Stimulated activated CD8-positive, alpha-beta memory T cell treated with anti-CD3 and anti-CD28 coated beads, Interleukin-2, amount 100 ng/mL, for 48 hours (primary cell): ENCODE measurements at regions not wholly inside any gene's neighbourhood (a gene's known extent, or its start where the extent isn't known, plus 50 kb on each side); places are given as distances from the start of the nearest gene placed in this dataset.

Experiments used
- DNase-seq, 2 donors: peaks; one replicate each; pipeline ENCODE4 v3.0.0-alpha.2; 2020; ENCODE audit warnings: low read depth in 2 of 2

DNA sequence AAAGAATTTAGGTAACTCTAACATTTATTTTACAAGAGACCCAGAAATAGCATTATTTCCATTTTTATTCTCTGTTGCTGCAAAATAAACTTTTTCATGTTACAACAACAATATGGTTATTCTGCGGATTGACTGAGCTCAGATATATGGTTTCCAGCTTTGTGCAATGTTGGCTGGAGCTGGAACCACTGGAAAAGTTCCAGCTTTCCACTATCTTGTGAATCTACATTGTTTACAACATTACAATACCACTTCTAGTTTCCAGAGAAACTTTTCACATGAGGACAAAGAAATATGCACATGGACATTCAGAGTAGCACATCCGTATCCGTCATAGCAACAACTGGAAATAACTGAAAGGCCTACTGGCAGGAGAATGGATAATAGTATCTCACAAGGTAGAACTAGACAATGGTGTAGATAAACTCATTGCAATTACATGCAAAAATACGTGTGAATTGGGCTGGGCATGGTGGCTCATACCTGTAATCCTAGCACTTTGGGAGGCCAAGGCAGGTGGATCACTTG lies 436.1 kb upstream of the ADAMTS16 start:
- DNase-seq, result no peak

DNA sequence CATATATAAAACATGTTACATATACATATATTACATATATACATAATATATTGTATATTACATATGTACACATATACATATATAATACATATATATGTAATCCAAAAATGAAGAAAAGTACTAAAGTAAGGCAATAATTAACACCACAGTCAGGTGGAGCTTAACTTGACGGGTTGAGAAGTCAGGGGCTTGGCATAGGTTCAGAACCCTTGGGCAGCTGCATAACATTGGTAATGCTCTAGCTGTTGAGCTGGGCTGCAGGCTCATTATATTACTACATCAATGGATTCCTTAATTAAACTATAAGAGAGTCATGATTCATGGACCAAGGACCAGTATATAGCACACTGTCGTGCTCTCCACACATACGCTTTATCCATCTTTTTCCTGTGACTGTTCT lies 435.2 kb upstream of the ADAMTS16 start:
- DNase-seq, result no peak

DNA sequence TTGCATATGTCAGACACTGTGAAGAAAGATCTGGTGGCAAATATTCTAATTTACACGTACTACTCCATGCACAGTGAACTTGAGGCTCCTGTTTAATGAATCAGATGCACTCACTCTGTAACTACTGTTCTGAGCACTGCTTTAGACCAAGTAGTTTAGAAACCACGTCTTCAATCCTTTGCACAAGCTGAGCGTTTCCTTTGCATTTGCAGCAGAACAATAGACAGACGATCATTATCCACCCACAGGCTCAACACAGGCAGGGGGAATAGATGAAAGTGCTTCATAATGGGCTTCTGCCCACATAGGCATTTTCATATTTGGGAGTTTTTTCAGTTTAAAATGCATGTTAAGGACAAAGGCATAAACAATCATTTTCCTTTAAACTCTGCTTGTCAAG lies 423.3 kb upstream of the ADAMTS16 start:
- DNase-seq, result no peak

DNA sequence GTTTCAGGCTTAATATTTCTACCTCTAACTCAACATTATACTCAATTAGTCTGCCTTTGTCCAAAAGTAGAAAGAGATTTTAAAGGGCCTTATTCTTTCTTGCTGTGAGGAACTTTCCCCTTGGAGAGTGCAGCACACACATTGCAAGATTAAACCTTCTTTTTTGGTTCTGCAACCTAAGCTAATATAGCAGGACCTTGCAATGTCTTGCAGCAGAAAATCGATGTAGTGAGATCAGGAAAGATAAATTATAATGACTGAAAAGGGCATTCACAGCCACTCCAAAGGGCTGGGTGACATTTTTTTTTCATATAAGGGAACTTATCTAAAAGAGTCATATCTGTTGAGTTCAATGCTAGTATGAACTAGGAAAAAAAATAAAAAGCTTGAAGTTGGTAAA lies 422.7 kb upstream of the ADAMTS16 start:
- no peak for DNase-seq

DNA sequence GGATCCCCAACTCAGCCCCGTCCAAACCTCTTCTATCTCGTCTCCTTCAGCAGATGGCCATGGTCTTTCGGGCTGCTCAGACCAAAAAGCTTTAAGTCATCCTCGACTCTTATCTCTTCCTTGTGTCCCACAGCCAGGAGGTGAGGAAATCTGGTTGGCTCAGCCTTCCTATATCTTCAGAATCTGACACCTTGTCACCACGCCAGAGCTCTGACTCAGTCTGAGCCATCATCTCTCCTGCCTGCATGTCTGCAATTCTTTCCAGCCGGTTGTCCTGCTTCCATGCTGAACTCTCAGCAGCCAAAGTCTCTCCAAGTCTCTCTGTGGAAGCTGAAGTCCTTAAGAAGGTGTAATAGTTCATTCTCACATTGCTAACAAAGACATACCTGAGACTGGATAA lies 419.3 kb upstream of the ADAMTS16 start:
- DNase-seq, result no peak

DNA sequence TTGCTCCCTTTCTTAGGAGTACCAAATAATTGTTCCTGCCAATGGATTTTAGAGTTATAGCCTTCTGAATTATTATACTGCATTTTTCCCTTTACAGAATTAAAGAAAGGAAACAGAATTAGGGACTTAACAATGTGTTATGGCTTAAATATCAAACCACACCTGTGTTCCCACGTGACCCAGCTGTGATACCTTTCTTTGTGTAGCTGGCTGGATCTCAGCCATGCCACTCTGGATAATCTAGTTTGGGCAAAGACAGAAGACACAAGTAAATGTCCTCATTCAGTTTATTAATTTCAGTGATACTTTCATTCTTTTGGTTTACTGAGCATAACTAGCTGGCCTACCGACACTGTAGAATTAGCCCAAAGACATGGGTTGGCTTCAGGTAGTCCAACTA lies 417.2 kb upstream of the ADAMTS16 start:
- no peak for DNase-seq

DNA sequence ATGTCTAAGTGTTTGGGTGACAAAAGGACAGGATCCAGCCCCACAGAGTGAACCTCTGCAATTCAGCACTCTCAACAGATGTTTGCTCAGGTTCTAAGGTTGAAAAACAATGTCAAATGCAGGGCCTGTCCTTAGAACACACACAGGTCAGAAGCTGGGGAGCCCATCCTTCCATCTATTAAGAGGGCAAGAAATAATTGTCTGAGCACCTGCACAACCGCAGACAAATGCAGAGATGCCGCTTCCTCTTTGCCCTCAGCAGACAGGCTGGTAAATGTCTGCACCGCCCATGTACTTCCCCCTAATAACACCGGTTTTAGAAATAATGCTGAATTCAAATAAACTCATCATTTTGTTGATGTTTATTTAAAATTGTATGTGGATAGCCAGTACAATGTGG lies 414.5 kb upstream of the ADAMTS16 start:
- no peak for DNase-seq

DNA sequence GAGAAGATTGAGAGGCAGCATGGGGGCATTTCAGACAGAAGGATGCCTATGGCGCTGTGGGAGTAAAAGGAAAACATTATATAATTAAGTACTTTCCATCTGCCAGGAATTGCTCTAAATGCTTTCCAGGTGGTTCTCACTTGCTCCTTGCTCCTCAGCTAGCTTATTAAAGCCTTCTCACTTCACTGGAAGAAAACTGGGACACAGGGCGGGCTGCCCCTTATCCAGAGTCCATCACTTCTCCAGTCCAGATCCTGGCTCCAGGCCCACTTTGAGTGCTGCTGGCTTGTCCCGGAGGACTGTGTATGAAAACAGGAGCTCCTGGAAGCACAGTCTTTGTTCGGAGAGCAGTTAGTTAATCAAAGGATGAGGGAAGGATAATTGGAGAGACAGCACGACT lies 409.9 kb upstream of the ADAMTS16 start:
- DNase-seq, result no peak

DNA sequence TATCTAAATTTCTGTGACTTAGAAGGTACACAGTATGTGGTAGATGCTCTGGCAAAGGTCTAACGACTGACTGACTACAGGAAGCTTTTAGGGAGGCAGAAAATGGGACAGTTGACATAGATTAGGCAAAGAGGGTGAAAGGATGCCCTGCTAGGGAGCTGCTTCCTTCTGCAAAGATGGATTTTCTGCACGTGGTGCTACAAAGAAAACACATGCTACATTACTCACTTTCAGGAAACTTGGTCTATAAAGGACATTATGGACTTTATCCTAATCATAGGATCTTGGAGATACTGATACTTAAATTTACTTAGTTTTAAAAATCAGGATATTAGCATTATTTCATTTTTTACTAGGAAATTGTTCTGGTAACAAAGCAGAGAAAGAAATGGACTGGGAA lies 405.8 kb upstream of the ADAMTS16 start:
- no peak for DNase-seq

DNA sequence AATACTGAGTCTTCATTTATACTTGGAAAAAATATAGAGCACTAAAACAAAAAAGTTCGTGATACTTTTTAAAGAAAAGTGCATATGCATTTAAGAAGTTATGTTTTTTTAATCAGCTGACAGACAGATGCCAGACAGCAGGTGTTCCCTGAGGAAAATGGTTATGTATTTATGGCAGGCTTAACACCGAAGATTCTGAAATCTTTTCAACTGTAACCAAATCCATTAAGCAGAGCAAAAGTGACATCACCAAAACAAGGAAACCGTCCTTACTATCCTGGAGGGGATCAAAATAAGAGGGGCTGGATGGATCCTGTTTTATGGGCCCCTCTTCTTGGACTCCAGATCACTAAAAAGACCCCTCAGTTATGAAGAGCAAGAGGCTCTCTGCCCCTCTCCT lies 404.9 kb upstream of the ADAMTS16 start:
- DNase-seq, result no peak

DNA sequence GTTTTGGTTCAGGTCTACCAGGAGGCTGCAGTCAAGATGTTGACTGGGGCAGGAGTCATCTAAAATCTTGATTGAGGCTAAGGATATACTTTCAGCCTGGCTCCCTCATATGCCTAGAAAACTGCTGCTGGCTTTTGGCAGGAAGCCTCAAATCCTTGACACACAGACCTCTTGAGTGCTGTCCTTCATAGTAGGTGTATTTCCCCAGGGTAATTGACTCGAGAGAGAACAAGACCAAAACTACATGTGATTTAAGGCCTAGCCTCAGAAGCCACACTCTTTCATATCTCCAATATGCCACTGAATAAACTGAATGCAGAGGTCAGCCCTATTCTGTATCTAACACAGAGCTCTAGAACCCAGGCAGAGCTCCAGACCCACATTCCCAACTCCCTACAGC lies 402.3 kb upstream of the ADAMTS16 start:
- DNase-seq, result no peak

DNA sequence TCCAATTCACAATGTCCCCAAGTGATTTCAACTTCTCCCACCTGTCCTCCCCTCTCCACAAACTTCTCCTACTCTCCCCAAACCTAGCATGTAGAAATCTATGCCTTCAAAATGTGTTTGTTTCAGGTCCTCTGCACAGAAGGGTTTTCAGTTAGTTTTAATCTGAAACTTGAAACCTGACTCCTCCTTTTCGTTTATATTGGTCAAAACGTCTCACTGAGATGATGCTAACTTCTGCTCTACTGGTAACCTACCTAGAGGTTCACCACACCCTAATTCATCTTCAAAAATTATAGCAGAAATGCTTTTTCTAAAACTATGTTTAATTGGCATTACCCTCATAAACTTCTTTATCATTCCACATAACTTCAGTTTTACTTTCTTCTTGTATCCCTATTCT lies 401.8 kb upstream of the ADAMTS16 start:
- DNase-seq, result no peak

DNA sequence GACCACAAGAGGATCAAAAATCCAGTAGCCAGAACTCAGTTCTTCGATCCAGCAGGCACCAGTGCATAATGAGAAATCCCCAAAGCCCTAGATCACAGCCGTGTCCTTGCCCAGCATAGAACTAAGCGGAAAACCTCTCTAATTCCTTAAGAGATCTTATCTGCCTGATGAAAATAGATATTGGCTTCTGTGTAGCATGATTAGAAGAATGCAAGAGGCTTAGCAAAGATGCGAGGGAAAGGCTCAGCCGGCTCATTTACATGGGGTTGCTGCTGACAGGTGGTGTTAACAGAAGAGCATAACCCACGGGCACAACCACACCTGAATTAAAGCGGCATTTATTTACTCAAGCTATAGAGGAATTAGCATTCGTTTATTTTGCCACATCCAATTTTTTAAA lies 400.0 kb upstream of the ADAMTS16 start:
- DNase-seq, result no peak

DNA sequence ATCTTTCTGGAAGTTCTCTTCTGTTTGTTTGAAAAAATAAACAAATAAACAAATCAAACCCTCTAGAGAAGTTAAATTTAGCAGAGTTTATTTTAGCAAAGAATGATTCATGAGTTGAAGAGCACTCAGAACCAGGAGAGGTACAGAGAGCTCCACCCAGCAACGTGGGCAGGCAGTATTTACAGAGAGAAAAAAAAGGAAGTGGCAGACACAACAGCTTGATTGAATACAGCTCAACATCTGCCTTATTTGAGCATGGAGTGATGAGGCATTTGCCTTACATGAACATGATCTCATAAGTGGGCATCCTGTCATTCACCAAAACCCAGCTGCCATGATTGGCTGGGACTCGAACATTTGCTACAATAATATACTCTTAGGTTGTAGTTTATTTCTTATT lies 381.6 kb upstream of the ADAMTS16 start:
- DNase-seq, result no peak

DNA sequence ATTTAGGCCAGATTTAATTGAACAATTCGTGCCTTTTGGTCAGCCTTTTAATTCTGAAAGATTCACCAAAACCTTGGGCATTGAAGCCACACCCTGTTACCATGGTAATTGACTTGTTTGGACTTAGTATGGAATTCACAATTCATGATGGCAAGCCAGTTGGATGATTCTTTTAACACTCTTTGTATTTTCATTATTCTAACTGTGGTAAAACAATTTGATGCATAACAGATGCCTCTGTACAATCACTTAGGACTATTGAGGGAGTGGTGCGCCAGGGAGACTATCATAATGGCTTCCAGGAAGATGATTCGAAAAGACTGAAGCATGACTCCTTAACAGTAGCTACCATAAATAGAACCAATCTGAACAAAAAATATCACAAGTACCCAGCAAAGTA lies 381.1 kb upstream of the ADAMTS16 start:
- no peak for DNase-seq

DNA sequence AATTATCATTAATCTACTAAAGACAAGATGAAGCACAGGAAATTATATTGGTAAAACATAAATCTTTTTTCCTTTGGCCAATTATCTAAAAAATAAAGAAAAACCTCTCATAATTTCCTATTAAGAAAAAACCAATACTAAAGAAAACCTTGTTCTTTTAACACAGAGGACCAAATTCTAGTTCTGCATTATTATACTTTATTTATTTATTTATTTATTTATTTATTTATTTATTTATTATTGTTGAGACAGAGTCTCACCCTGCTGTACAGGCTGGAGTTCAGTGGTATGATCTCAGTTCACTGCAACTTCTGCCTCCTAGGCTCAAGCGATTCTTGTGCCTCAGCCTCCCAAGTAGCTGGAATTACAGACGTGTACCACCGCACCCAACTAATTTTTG lies 377.8 kb upstream of the ADAMTS16 start:
- DNase-seq, result no peak

DNA sequence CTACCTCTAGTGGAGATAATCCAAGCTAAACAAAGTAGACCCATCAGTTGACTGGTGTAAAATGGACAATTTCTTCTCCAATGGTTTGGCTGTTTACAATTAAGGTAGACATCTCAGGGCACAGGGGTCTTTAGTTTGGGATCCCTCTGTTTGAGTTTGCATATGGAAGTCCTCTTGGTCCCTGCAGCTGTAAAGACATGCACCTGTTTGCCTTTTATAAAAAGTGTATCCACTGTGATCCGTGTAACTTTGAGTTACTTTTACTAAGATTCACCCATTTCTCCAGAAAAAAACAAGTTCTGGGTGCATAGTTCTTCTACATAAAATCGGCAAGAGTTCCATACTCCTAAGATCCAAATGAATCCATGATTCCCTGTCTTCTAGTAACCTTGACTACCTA lies 374.7 kb upstream of the ADAMTS16 start:
- no peak for DNase-seq

DNA sequence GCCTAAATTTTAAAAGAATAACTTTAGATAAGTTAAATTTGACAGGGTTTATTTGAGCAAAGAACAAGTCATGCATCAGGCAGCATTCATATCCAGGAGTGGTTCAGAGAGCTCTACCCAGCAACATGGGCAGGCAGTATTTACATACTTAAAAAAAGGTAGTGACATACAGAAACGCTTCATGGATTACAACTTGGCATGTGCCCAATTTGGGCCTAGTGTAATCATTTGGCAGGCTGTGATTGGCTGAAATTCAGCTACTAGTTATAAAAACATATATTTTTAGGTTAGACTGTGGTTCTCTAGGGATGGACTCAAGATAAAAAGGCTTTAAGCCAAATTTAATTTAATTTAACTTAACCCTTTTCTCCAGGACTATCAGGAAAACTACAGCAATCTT lies 374.0 kb upstream of the ADAMTS16 start:
- no peak for DNase-seq

DNA sequence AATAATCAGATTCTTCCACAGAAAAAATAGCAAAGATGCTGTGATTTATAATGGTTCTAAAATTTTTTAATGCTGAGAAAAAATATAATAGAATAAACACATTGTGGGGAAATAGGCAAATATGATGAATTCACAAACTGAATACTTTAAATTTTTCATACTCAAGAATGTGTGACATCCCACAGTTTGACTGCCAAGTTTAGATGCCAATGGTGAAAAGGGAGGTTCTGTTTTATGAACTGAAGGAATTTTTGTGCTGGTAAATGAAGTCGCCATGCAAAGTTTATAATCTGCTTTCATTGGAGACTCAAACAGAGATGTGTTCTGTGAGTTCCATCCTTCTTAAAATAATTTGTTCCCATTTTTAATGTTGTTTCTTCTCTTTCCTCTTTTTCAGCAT lies 367.5 kb upstream of the ADAMTS16 start:
- DNase-seq, result no peak

DNA sequence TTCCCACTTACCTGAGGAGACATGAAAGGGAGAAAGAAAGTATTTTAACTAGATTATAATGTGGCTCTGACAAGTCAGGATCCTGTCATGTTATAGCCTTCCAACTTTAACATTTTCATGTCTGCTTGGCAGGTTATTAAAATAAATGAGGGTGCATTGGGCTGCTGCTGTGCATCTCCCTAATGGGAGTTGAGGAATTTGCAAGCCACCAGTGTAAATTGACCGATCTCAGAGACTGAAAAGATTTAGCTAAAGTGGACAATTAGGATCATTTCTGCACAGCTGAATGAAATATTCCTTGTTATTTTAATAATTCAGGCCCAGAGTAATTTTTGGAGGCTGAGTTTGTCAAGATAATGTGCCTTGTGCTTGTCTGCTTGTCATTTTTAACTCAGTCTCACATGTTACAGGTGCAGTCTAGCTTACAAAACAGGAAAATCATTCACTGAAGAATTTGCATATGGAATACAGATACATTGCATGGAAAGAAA lies 366.3 kb upstream of the ADAMTS16 start:
- DNase-seq, result no peak

DNA sequence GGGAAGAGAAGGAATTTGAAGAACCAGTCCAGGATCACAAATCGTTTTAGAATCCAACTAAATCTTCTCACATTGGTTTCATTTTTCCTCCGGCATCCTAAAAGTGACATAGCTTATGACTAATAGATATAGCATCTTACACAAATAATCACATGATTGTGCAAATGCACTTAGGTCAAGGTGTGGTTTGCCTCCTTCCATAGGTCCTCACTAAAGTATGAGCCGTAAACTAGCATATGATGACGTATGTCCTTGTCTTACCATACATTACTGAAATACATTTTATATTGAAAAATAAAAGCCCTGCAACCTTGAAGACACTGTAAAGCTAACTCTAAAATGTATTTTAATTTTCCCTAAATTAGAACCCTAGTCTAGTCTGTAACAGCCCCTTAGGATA lies 362.7 kb upstream of the ADAMTS16 start:
- DNase-seq, result no peak

DNA sequence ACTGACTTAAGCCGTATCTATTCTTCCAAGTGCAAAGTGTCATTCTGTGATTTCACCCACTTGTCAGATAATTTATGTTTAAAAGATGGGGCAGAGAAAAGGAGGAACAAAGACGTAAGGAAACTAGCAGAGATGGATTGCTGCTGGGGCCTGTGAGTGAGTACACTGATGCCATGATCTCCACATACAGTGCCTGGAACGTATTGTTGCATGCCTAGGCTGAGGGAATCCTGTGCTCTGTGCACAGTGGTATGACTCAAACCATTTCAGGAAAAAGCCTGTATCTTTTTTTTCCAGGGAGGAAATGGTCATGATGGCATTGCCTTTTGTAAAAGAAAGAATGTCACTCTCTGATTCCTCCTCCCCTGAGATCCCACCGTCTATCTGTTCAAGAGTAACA lies 359.5 kb upstream of the ADAMTS16 start:
- no peak for DNase-seq

DNA sequence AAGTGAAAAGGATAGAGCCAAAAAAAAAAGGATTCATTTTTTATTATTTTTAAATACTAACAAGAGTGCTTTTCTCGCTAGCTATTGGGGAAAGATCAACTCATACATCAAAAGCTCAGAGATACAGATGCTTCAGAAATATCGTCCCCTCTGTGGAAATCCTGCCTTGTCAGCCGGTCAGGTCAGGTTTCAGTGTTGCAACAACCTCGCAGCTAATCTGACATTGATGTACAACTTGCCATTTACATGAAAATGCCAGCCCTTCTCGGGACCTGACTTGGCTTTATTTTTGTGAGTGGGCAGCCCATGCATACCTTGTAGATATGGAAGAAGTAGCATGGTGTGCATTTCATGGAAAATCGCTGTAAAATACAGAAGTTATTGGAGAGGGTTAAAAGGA lies 358.8 kb upstream of the ADAMTS16 start:
- no peak for DNase-seq

DNA sequence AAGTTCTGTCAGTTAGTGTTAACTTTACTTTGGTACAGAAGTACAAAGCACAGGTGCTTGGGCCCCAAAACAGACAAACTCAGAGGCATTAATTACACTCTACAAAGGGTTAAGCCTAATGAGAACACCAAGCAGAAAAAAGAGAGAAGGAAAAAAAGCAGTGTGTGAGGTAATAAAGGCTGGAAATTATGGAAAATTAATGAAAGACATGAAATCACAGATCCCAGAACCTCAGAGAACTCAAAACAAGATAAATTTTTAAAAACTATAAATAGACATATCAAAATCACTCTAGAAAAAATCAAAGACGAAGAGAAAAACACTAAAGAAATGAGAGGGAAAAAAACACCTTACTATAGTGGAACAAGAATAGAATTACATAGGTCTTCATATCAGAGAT lies 354.2 kb upstream of the ADAMTS16 start:
- DNase-seq, result no peak

DNA sequence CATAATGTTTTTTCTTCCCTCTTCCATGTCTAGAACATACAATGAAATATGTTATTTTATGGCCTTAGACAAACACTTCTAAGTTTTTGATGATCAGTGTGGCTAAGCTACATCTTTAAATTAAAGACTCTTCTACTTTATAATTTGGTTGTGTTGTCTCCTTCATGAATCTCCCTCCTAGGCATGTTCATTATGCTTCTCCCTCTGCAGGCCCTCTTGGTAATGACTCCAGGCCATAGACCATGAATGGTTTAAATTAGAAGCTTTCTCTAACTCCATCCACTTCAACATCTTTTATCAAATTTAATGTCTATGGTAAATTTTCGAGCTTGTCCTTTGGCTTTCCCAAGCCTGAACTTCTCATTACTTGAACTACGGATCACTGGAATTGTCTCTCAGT lies 342.7 kb upstream of the ADAMTS16 start:
- no peak for DNase-seq
